ENCODE measurements at regions not wholly inside any gene's neighbourhood (a gene's known extent, or its start where the extent isn't known, plus 50 kb on each side); places are given as distances from the start of the nearest gene placed in this dataset.

DNA sequence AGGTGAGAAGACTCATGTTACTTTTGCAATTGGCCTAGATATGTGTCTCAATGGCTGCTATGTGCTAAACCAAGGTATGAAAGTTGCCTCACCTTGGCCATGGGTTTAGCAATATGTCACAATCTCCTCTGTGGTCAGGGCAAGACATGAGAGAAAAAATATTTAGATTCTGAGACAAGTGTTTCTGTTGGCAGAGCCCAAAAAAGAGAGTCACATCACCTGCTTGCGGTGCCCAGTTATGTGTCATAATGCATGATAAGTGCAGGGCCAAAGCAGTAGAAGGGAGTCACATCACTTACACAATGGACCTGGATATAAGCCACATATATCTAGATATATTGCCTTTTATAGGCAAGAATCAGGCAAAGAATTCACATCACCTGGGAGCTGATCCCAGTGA, 894.1 kb upstream of the AMELY start:
- no peaks in the 10 kb centered on the region for H3K4me1 ChIP-seq
- H3K27me3 ChIP-seq (ENCODE audit: low read depth): no peaks in the 10 kb centered on the region
- intact Hi-C loops (cut with micrococcal nuclease): no loop called here
- H3K4me3 ChIP-seq: no peak overlapping the region
- no peak for TF ChIP-seq CTCF (IDR thresholded peaks at IDR 0.05; ENCODE audit: borderline replicate concordance)
- peaks cover 5% of the 10 kb centered on the region for H3K9me3 ChIP-seq (replicated peaks)
- DNase-seq: no peak
- no peak overlapping the region for H3K27ac ChIP-seq (replicated peaks)
- H3K36me3 ChIP-seq: no peaks in the 10 kb centered on the region

- DNase-seq: no peak
- Histone ChIP-seq H3K27ac (replicated peaks) (no peak overlapping the region), H3K4me1 (no peaks in the 10 kb centered on the region), H3K27me3 (ENCODE audit: low read depth) (no peaks in the 10 kb centered on the region), H3K4me3 (no peak overlapping the region), H3K36me3 (no peaks in the 10 kb centered on the region), H3K9me3 (replicated peaks) (peaks cover 7% of the 10 kb centered on the region)
- TF ChIP-seq CTCF (IDR thresholded peaks at IDR 0.05; ENCODE audit: borderline replicate concordance): no peak
- intact Hi-C loops (cut with micrococcal nuclease): no loop called here
These were observed 892.2 kb upstream of the AMELY start for GRCh38 chrY:7803737-7804136.

GRCh38 chrY:7796128-7796527, 884.6 kb upstream of the AMELY start:
- no peak overlapping the region for H3K4me3 ChIP-seq
- intact Hi-C loops (cut with micrococcal nuclease): no loop called here
- H3K27me3 ChIP-seq (ENCODE audit: low read depth): no peaks in the 10 kb centered on the region
- H3K36me3 ChIP-seq: no peaks in the 10 kb centered on the region
- peaks cover 7% of the 10 kb centered on the region for H3K9me3 ChIP-seq (replicated peaks)
- no peak for DNase-seq
- H3K4me1 ChIP-seq: no peaks in the 10 kb centered on the region
- H3K27ac ChIP-seq (replicated peaks): no peak overlapping the region
- TF ChIP-seq CTCF (IDR thresholded peaks at IDR 0.05; ENCODE audit: borderline replicate concordance): no peak

- no peak overlapping the region for H3K4me3 ChIP-seq
These were observed 882.9 kb upstream of the AMELY start for GRCh38 chrY:7794441-7794840.

DNA sequence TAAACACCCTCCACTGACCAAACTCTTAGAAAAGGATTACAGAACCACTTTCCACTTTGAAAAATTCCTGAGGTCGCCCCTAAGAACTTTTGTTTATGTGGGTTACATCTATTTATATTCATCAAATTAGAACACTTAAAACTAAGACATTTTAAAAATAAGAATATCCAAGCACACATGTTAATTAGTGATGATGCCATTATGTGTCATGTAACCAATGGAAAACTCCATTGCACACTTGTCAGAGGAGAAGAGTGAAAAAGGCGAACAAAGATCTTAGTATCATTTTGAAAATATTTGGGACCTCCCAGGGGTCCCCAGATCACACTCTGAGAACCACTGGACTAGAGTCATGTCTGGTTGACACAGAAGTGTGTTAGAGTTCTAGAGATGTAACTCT, 882.4 kb upstream of the AMELY start:
- Histone ChIP-seq H3K27ac (replicated peaks) (no peak overlapping the region), H3K4me1 (no peaks in the 10 kb centered on the region), H3K9me3 (replicated peaks) (no peaks in the 10 kb centered on the region), H3K4me3 (no peak overlapping the region), H3K27me3 (ENCODE audit: low read depth) (no peaks in the 10 kb centered on the region), H3K36me3 (no peaks in the 10 kb centered on the region)
- intact Hi-C loops (cut with micrococcal nuclease): no loop called here
- DNase-seq: no peak
- TF ChIP-seq CTCF (IDR thresholded peaks at IDR 0.05; ENCODE audit: borderline replicate concordance): no peak

More at GRCh38 chrY:7794441-7794840, 882.9 kb upstream of the AMELY start:
- no peak for DNase-seq
- Histone ChIP-seq H3K4me1 (no peaks in the 10 kb centered on the region), H3K27me3 (ENCODE audit: low read depth) (no peaks in the 10 kb centered on the region), H3K36me3 (no peaks in the 10 kb centered on the region), H3K9me3 (replicated peaks) (no peaks in the 10 kb centered on the region), H3K27ac (replicated peaks) (no peak overlapping the region)
- intact Hi-C loops (cut with micrococcal nuclease): no loop called here
- TF ChIP-seq CTCF (IDR thresholded peaks at IDR 0.05; ENCODE audit: borderline replicate concordance): no peak

DNA sequence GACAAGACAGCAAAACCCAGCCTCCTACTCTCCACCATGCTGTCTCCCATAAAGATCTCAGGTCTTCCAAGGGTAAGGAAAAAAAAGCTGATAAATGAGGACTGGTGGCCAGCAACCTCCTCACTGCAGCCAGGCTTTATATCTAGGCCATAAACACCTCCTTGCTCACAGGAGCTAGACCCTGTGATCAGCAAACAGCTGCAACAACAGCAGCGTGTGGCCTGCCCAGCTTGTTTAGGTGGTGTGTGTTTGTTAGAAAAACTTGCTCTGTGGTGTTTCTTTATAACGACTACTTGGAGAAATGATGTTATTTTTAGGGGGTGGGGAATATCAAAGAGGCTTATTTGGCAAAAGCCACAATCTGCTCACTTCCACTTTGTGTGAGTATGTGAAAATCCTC, 880.9 kb upstream of the AMELY start:
- Histone ChIP-seq H3K27ac (replicated peaks) (no peak overlapping the region), H3K27me3 (ENCODE audit: low read depth) (no peaks in the 10 kb centered on the region), H3K4me1 (no peaks in the 10 kb centered on the region), H3K9me3 (replicated peaks) (no peaks in the 10 kb centered on the region), H3K36me3 (no peaks in the 10 kb centered on the region), H3K4me3 (no peak overlapping the region)
- intact Hi-C loops (cut with micrococcal nuclease): no loop called here
- DNase-seq: no peak
- TF ChIP-seq CTCF (IDR thresholded peaks at IDR 0.05; ENCODE audit: borderline replicate concordance): no peak
